H7 (cell line): ENCODE measurements at regions not wholly inside any gene's neighbourhood (a gene's known extent, or its start where the extent isn't known, plus 50 kb on each side); places are given as distances from the start of the nearest gene placed in this dataset.
A peak's percentile ranks its signal among the peaks of the same experiment; 100 is the strongest.
"Not testable (repeated sequence)": the region's sequence is repeated elsewhere in the genome, so short reads cannot be mapped to it uniquely, and the experiment has no call there.

Experiments used
- DNase-seq: peaks from one replicate; pipeline ENCODE4 v3.0.0; 2012
- H3K27me3 ChIP-seq: 2 replicates; pipeline ENCODE4 v1.6.0; 2011; ENCODE audit warnings: mild to moderate bottlenecking, low read length; ENCODE audit not compliant: control insufficient read depth, insufficient read depth
- H3K36me3 ChIP-seq: replicated peaks from 2 replicates; pipeline ENCODE4 v1.5.1; 2011; ENCODE audit warnings: low read length; ENCODE audit not compliant: control insufficient read depth, insufficient read depth
- H3K4me3 ChIP-seq: 2 replicates; pipeline ENCODE4 v1.5.1; 2011; ENCODE audit warnings: low read depth, mild to moderate bottlenecking, control low read depth, low read length, moderate library complexity; ENCODE audit not compliant: insufficient read depth

GRCh38 chrX:475926-476723 lies 89.4 kb upstream of the PPP2R3B start:
- peak; percentile 44 for DNase-seq
- Histone ChIP-seq H3K36me3 (no peaks in the 10 kb centered on the region), H3K27me3 (peaks cover 1% of the 10 kb centered on the region; the same call in 1 of the 2 replicates), H3K4me3 (no peak overlapping the region)

GRCh38 chrX:476724-477075 lies 90.0 kb upstream of the PPP2R3B start:
- no peak overlapping the region for H3K4me3 ChIP-seq
- no peaks in the 10 kb centered on the region for H3K36me3 ChIP-seq
- peaks cover 1% of the 10 kb centered on the region; the same call in 1 of the 2 replicates for H3K27me3 ChIP-seq
- no peak for DNase-seq

GRCh38 chrX:477441-478012 lies 90.8 kb upstream of the PPP2R3B start:
- Histone ChIP-seq H3K27me3 (peaks cover 1% of the 10 kb centered on the region; the same call in 1 of the 2 replicates), H3K36me3 (no peaks in the 10 kb centered on the region), H3K4me3 (no peak overlapping the region)
- DNase-seq: no peak

GRCh38 chrX:479273-479981 lies 92.7 kb upstream of the PPP2R3B start:
- H3K27me3 ChIP-seq: peaks cover 1% of the 10 kb centered on the region; the same call in 1 of the 2 replicates
- H3K4me3 ChIP-seq: no peak overlapping the region
- no peaks in the 10 kb centered on the region for H3K36me3 ChIP-seq
- DNase-seq: no peak

DNA sequence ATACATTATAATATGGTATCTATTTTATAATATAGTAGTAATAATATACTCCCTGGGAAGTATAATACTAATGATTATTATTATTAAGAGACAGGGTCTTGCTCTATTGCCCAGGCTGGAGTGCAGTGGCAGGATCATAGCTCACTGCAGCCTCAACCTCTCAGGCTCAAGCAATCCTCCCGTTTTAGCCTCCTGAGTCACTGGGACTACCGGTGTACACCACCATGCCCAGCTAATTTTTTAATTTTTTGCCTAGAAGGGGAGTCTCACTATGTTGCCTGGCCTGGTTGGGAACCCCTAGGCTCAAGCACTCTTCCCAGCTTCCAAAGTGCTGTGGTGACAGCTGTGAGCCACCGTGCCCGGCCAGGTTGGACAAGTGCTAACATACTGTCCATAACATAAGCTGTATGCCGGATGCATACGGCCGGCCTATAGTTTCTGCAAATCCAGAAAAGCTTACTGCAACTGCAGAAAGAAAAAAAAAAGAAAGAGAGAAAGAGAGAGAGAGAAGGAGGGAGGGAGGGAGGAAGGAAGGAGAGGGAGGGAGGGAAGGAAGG lies 94.2 kb upstream of the PPP2R3B start:
- Histone ChIP-seq H3K27me3 (peaks cover 1% of the 10 kb centered on the region; the same call in 1 of the 2 replicates), H3K36me3 (no peaks in the 10 kb centered on the region), H3K4me3 (no peak overlapping the region)
- no peak for DNase-seq

GRCh38 chrX:482192-482701 lies 95.5 kb upstream of the PPP2R3B start:
- no peaks in the 10 kb centered on the region for H3K36me3 ChIP-seq
- no peak for DNase-seq
- H3K4me3 ChIP-seq: no peak overlapping the region
- peaks cover 1% of the 10 kb centered on the region; the same call in 1 of the 2 replicates for H3K27me3 ChIP-seq

DNA sequence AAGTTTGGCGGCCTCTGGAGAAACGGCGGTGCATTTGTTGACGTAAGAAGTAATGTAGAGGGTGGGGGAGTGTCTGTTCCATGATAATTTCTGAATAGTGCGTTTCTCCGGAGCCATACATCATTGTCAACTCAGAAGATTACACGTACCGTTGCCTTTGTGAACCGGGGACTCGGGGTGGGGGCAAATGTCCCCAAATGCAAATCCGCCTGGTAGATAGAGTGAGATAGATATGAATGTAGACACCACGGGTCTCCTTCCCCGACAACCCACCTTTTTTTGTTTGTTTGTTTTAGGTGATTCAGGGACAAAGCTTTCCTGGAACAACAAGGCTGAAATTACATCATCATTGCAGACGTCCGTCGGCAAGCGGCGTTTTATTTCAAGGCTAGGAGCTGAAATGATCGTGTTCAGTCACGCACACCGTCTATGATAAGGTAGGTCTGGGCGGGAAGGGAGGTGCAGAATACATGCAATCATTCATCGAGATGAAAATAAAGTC lies 96.0 kb upstream of the PPP2R3B start:
- Histone ChIP-seq H3K27me3 (peaks cover 1% of the 10 kb centered on the region; the same call in 1 of the 2 replicates), H3K36me3 (no peaks in the 10 kb centered on the region), H3K4me3 (no peak overlapping the region)
- DNase-seq: no peak

DNA sequence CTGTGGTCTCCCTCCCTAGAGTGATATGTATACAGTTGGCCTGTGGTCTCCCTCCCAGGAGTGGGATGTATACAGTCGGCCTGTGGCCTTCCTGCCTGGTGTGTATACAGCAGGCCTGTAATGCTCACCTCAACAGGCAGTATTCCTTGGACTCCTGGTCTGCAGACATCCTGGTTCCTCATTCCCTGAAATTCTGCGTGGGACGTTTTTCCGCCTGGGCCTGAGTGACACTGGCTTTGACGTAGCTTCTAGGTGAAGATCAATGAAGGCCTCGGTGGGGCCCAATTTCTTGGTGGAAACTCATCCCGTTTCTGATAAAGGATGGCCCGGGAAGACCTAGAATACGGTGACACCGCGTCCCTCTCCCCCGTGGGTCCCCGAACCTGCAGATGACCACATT lies 98.7 kb upstream of the PPP2R3B start:
- Histone ChIP-seq H3K4me3 (no peak overlapping the region), H3K36me3 (no peaks in the 10 kb centered on the region), H3K27me3 (peaks cover 1% of the 10 kb centered on the region; the same call in 1 of the 2 replicates)
- no peak for DNase-seq

DNA sequence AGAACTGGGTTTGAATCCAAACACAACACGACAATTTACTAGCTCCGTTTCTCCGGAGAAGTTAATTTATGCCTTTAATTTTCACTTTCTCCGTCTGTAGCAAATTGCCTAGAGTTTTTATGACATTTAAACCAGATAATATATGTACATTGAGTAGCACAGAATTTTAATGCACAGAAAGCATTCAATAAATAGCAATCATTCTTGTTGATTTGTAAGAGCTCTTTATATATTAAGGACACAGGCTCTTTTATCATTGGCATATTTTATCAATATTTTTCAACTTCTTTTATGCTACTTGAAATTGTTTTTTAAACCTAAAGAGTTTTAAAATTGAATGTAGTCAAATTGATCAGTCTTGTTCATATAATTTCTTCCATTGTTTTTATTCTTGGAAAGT lies 99.6 kb upstream of the PPP2R3B start:
- no peaks in the 10 kb centered on the region for H3K27me3 ChIP-seq
- H3K36me3 ChIP-seq: no peaks in the 10 kb centered on the region
- no peak overlapping the region for H3K4me3 ChIP-seq
- DNase-seq: no peak

DNA sequence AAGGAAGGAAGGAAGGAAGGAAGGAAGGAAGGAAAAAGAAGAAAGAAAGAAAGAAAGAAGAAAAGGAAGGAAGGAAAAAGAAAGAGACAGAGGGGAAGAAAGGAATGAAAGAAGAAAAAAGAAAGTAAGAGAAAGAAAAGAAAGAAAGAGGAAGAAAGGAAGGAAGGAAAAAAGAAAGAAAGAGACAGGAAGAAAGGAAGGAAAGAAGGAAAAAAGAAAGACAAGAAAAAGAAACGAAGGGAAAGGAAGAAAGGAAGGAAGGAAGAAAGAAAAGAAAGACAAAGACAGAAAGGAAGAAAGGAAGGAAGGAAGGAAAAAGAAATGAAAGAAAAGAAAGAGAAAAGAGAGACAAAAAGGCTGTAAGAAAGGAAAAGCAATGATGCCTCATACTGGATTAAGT lies 101.1 kb upstream of the PPP2R3B start:
- DNase-seq: no peak
- no peaks in the 10 kb centered on the region for H3K36me3 ChIP-seq
- H3K27me3 ChIP-seq: no peaks in the 10 kb centered on the region
- no peak overlapping the region for H3K4me3 ChIP-seq

DNA sequence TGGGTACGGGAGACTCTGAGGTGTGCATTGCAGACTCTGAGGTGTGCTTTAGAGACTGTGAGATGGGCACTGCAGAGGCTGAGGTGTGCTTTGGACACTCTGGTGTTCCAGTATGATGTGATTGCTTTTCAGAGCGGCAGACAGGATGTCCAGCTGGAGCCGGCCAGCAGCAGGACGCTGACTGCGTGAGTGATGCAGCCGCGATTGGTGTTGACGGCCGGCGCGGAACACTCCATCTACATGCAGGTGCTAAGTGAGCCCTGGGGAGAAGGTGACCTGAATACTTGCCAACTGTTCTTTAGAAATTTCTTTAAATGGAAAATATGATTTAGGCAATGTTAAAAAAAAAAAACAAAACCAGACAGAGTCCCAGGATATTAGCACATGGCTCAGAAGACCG lies 103.1 kb upstream of the PPP2R3B start:
- H3K36me3 ChIP-seq: no peaks in the 10 kb centered on the region
- no peaks in the 10 kb centered on the region for H3K27me3 ChIP-seq
- DNase-seq: no peak

GRCh38 chrX:497186-498014 lies 110.7 kb upstream of the PPP2R3B start:
- Histone ChIP-seq H3K4me3 (no peak overlapping the region), H3K27me3 (peaks cover 10% of the 10 kb centered on the region; the same call in 1 of the 2 replicates), H3K36me3 (no peaks in the 10 kb centered on the region)
- DNase-seq: no peak

More for the DNA sequence above, 103.1 kb upstream of the PPP2R3B start:
- H3K4me3 ChIP-seq: no peak overlapping the region

DNA sequence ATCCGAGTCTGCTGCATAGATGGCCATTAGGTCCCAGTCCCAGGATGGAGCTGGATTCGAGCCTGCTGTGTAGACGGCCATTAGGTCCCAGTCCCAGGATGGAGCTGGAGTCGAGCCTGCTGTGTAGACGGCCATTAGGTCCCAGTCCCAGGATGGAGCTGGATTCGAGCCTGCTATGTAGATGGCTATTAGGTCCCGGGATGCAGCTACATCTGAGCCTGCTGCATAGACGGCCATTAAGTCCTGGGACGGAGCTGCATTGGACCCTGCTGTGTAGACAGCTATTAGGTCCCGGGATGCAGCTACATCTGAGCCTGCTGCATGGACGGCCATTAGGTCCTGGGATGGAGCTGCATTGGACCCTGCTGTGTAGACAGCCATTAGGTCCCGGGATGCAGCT lies 112.2 kb upstream of the PPP2R3B start:
- H3K36me3 ChIP-seq, H3K4me3 ChIP-seq, DNase-seq, H3K27me3 ChIP-seq: not testable (repeated sequence)
